GM23248 (cell line): ENCODE measurements at regions not wholly inside any gene's neighbourhood (a gene's known extent, or its start where the extent isn't known, plus 50 kb on each side); places are given as distances from the start of the nearest gene placed in this dataset.
A peak's percentile ranks its signal among the peaks of the same experiment; 100 is the strongest.

Source experiments
- DNase-seq: peaks from one replicate; pipeline ENCODE4 v3.0.0-alpha.2; 2015
- H2AFZ ChIP-seq: fragments of 200-600 bp; sonication (generic); 2 replicates; pipeline ENCODE4 v1.6.1; 2016; ENCODE audit warnings: antibody characterized with exemption
- H3F3A ChIP-seq: fragments of 200-600 bp; sonication (generic); 2 replicates; pipeline ENCODE4 v1.6.1; 2016; ENCODE audit warnings: mild to moderate bottlenecking, antibody characterized with exemption, mixed run types; ENCODE audit not compliant: insufficient read depth
- H3K27ac ChIP-seq: fragments of 200-600 bp; sonication (generic); 2 replicates; pipeline ENCODE4 v1.5.1; 2016; ENCODE audit warnings: mild to moderate bottlenecking
- H3K27me3 ChIP-seq: fragments of 200-600 bp; sonication (generic); replicated peaks from 2 replicates; pipeline ENCODE4 v1.6.1; 2016; ENCODE audit warnings: mild to moderate bottlenecking; ENCODE audit not compliant: insufficient read depth
- H3K36me3 ChIP-seq: fragments of 200-600 bp; sonication (generic); 2 replicates; pipeline ENCODE4 v1.6.1; 2016; ENCODE audit warnings: low read depth, mild to moderate bottlenecking
- H3K4me1 ChIP-seq: fragments of 200-600 bp; sonication (generic); 2 replicates; pipeline ENCODE4 v1.6.1; 2016; ENCODE audit warnings: mild to moderate bottlenecking; ENCODE audit not compliant: insufficient read depth
- H3K4me2 ChIP-seq: fragments of 200-600 bp; sonication (generic); one replicate; pipeline ENCODE4 v1.6.1; 2016; ENCODE audit warnings: mild to moderate bottlenecking; ENCODE audit not compliant: unreplicated experiment
- H3K4me3 ChIP-seq: fragments of 200-600 bp; sonication (generic); 2 replicates; pipeline ENCODE4 v1.5.1; 2016; ENCODE audit warnings: mild to moderate bottlenecking
- H3K79me2 ChIP-seq: fragments of 200-600 bp; sonication (generic); 2 replicates; pipeline ENCODE4 v1.6.1; 2016; ENCODE audit warnings: mild to moderate bottlenecking; ENCODE audit not compliant: insufficient read depth
- H3K9ac ChIP-seq: fragments of 200-600 bp; sonication (generic); 2 replicates; pipeline ENCODE4 v1.6.1; 2016; ENCODE audit warnings: mild to moderate bottlenecking
- H3K9me2 ChIP-seq: fragments of 200-600 bp; sonication (generic); 2 replicates; pipeline ENCODE4 v1.6.1; 2016; ENCODE audit warnings: mixed run types, mild to moderate bottlenecking, moderate library complexity; ENCODE audit not compliant: insufficient read depth
- H3K9me3 ChIP-seq: fragments of 200-600 bp; sonication (generic); one replicate; pipeline ENCODE4 v1.6.1; 2017; ENCODE audit warnings: low read depth
- H4K20me1 ChIP-seq: fragments of 200-600 bp; sonication (generic); 2 replicates; pipeline ENCODE4 v1.6.0; 2016; ENCODE audit not compliant: insufficient read depth
- EZH2 ChIP-seq: fragments of 200-600 bp; sonication (generic); IDR thresholded peaks from 2 replicates; pipeline ENCODE4 v1.6.1; 2018; ENCODE audit warnings: antibody characterized with exemption, mild to moderate bottlenecking; ENCODE audit not compliant: insufficient read depth, poor library complexity, severe bottlenecking
- EZH2phosphoT487 ChIP-seq: fragments of 200-600 bp; sonication (generic); IDR thresholded peaks from 2 replicates; pipeline ENCODE4 v1.6.1; 2018; ENCODE audit warnings: antibody characterized with exemption, moderate library complexity, mild to moderate bottlenecking, low read depth; ENCODE audit not compliant: insufficient read depth
- WGBS, 2 experiments: methylation state at CpG; one replicate each; pipeline ENCODE4 v1.1.6; 2015 to 2017; ENCODE audit warnings: low lambda C conversion rate in 2 of 2, low coverage in 1 of 2; ENCODE audit errors: missing lambda C conversion rate in 2 of 2; 5-methylcytosine and 5-hydroxymethylcytosine counted together
- in situ Hi-C: fragments of 300-500 bp; cut with MboI; formaldehyde crosslinking; loops from 2 replicates; pipeline ENCODE4 v1.15.0; 2020

DNA sequence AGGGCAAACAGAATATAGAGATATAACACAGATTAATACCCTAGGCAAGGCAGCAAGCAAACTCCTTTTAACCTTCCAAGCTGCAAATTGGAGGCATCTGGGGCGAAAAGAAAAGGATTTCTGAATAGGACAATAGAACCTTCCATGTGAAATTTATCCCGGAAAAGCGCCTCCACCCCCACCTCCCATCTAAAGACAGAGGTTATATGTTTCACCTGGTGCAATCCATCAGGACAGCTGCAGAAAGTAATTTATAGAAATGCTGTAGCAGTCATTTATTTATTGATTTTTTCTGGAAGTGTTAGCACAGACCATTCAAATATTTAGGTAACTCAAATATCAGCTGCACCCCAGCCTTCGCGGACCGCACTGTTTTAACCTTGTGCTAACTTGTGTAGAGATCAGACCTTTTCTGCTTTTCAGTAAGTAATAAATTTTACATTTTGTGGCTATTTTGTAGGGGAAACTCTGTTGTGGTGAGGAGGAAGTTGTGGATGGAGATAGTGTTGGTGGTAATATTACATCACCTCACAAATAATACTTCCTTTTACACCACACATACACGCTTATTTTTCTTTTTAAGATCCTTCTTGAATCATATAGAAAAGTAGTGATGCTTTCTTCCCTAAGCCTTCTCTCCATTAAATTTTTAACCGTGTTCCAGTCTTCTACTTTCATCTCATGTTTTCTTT, 919.3 kb upstream of the CDH2 start:
- H3K9me2 ChIP-seq = no peaks in the 10 kb centered on the region
- in situ Hi-C loops = no loop called here
- H3F3A ChIP-seq = no peaks in the 10 kb centered on the region
- TF ChIP-seq EZH2 = no peak
- no peak for TF ChIP-seq EZH2phosphoT487
- H3K9me3 ChIP-seq = no peaks in the 10 kb centered on the region
- no peak overlapping the region for H3K27ac ChIP-seq
- H3K79me2 ChIP-seq = no peaks in the 10 kb centered on the region
- no peaks in the 10 kb centered on the region for H3K36me3 ChIP-seq
- H3K9ac ChIP-seq = no peak overlapping the region
- H3K4me3 ChIP-seq = no peak overlapping the region
- H3K27me3 ChIP-seq = no peaks in the 10 kb centered on the region
- peak overlapping the region; percentile 2; the same call in 1 of the 2 replicates for H2AFZ ChIP-seq
- no peaks in the 10 kb centered on the region for H3K4me1 ChIP-seq
- 54 to 56% methylated on average over 8 of the region's 8 CpGs for WGBS, 2 experiments
- no peak for DNase-seq
- no peaks in the 10 kb centered on the region for H4K20me1 ChIP-seq
- H3K4me2 ChIP-seq = no peak overlapping the region

DNA sequence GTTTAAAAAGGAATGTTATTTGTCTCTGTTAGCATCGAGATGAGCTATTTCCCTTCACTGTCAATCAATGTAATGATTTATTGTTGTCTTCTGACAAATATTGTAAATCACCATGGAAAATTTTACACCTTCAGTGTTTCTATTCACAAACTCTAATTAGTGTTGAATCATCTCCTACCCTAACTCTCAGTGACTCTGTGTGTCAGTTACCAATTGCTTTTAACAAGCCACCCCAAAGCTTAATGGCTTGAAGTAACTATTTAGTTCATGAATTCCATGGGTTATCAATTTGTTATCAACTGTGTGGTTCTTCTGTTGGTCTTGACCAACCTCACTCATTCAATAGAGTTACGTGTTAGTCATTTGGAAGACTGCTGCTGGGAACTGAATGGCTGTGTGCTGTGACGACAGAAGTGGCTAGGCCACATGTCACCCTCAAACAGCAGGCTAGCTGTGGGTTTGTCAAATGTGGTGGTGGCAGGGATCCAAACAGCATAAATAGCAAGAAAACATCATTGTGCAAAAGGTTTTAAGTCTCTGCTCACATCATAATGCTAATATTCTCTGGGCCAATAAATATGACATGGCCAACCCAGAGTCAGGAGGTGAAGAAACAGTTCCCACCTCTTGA, 910.8 kb upstream of the CDH2 start:
- H3K9ac ChIP-seq = no peak overlapping the region
- no peaks in the 10 kb centered on the region for H3K9me3 ChIP-seq
- H3K4me1 ChIP-seq = no peaks in the 10 kb centered on the region; the same call in 1 of the 2 replicates
- 78 to 85% methylated on average over 3 of the region's 3 CpGs for WGBS, 2 experiments
- no peak overlapping the region for H3K4me3 ChIP-seq
- H3K36me3 ChIP-seq = no peaks in the 10 kb centered on the region
- H4K20me1 ChIP-seq = no peaks in the 10 kb centered on the region
- H3K9me2 ChIP-seq = no peaks in the 10 kb centered on the region
- no peaks in the 10 kb centered on the region for H3K27me3 ChIP-seq
- no peak overlapping the region for H3K4me2 ChIP-seq
- no peaks in the 10 kb centered on the region for H3F3A ChIP-seq
- H2AFZ ChIP-seq = no peak overlapping the region
- in situ Hi-C loops = no loop called here
- TF ChIP-seq EZH2 (no peak), EZH2phosphoT487 (no peak)
- no peaks in the 10 kb centered on the region for H3K79me2 ChIP-seq
- H3K27ac ChIP-seq = no peak overlapping the region
- DNase-seq = no peak

DNA sequence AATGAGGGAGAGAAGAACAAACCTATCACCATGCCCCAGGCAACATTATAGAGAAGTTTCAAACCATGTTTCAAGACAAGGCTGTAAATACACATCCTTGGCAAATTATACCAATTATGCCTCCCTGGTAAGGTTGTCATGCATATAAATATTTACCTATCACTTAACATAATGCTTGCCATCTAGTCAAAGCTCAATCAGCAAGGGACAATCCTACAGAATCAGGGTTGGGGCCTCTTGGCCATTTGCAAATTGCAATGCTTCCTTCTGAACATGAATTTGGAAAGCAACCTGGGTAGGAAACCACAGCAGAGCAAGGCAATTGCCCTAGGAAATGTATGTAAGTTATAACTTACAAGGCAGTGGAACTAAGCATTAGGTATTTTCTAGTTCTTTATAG, 907.2 kb upstream of the CDH2 start:
- Histone ChIP-seq H3K9me2 (no peaks in the 10 kb centered on the region), H3K9ac (no peak overlapping the region), H3F3A (no peaks in the 10 kb centered on the region), H3K4me1 (no peaks in the 10 kb centered on the region; the same call in 1 of the 2 replicates), H2AFZ (peak overlapping the region; percentile 68), H3K4me2 (no peak overlapping the region), H4K20me1 (no peaks in the 10 kb centered on the region), H3K4me3 (no peak overlapping the region), H3K27ac (no peak overlapping the region), H3K79me2 (no peaks in the 10 kb centered on the region), H3K36me3 (no peaks in the 10 kb centered on the region), H3K27me3 (no peaks in the 10 kb centered on the region), H3K9me3 (no peaks in the 10 kb centered on the region)
- DNase-seq = no peak
- TF ChIP-seq EZH2 = no peak
- TF ChIP-seq EZH2phosphoT487 = no peak
- in situ Hi-C loops = no loop called here

DNA sequence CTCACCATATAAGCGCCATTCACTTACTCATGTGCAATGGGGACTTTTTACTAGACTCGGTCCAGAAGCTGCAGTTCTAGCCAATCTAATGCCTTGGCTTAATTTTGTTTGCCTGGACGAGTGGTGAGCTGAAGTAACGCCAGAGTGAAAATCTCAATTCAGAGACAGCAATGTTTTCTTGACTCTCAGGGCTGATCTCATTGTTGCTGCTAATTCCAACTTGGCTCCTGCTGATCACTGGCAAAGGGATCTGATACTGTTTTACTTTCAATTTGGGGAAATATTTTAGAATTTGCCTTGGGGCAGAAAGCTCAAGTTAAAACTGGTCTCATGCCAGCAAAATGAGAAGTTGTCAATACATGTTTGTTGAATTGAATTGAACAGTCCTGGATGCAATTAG, 906.6 kb upstream of the CDH2 start:
- Histone ChIP-seq H3K27ac (no peak overlapping the region), H4K20me1 (no peaks in the 10 kb centered on the region), H3K79me2 (no peaks in the 10 kb centered on the region), H3F3A (no peaks in the 10 kb centered on the region), H3K9me3 (no peaks in the 10 kb centered on the region), H3K36me3 (no peaks in the 10 kb centered on the region), H3K9me2 (no peaks in the 10 kb centered on the region), H2AFZ (peak overlapping the region; percentile 68), H3K9ac (0 out of 2 replicates have a peak overlapping the region, but pooled peaks have one; percentile 8), H3K4me1 (no peaks in the 10 kb centered on the region; the same call in 1 of the 2 replicates), H3K27me3 (no peaks in the 10 kb centered on the region), H3K4me3 (peak overlapping the region; percentile 43), H3K4me2 (peak overlapping the region; percentile 77)
- 8 to 11% methylated on average over 4 of the region's 4 CpGs for WGBS, 2 experiments
- peak; percentile 44 for DNase-seq
- no peak for TF ChIP-seq EZH2phosphoT487
- no peak for TF ChIP-seq EZH2
- in situ Hi-C loops = no loop called here
